HG02798 (cell line): ENCODE measurements at regions not wholly inside any gene's neighbourhood (a gene's known extent, or its start where the extent isn't known, plus 50 kb on each side); places are given as distances from the start of the nearest gene placed in this dataset.

Experiments
- ATAC-seq: cut with Tn5 transposase; IDR thresholded peaks from one replicate; pipeline ENCODE4 v1.9.1; 2021; ENCODE audit warnings: mild to moderate bottlenecking; ENCODE audit not compliant: unreplicated experiment, poor library complexity

DNA sequence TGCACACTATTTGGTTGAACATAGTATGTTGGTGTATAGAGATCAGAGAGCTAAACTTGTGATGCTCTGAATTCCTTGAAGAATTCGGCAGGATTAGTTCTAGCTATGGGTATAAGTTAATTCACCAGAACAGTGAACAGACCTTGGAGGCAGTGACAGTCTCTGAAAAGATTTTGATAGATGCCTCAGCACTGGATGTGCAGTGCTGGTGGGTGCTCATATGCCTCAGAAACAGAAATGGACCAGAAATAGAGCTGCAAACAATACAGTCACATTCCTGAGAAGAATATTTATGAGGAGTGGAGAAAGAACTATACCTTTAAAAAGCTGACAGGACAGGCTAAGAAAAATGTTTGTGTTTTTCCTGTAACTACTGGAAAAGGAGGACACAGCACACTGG, 747.7 kb downstream of the KCTD16 start:
- no peak for ATAC-seq

DNA sequence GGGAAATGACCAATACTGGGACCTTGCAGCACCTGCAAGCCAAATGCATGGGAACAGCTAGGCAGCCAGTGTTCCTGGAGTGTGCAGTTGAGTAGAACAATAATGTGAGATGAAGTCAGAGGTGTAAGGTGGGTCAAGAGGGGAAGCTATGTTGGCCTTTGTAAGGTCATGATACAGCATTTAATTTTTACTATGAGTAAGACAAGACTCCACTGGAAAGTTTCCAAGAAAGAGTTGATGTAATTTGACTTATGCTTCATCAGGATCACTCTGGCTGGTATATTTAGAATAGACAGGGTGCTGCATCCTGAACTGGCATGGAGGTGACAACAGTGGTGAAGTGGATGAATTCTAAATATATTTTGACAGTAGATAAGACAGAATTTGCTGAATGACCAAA, 744.8 kb downstream of the KCTD16 start:
- ATAC-seq = no peak

DNA sequence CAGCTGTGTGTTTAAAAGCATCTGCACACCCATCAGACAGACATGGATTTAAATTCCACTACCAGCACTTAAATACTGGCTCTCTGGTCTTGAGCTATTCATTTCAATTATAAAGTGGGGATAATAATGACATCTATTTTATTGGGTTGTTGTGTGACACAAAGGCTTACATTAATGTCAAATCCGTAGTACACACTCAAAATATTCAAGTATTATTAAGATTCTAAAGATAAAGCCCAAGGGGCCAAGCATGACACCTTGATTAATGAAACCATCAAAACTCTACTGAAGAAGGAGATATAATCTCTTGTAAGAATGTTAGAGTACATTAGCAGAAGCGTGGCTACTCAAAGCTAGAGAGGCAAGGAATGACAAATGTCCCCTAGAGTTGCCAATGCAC, 743.0 kb downstream of the KCTD16 start:
- no peak for ATAC-seq

- ATAC-seq = no peak
Measured at GRCh38 chr5:144896473-144896872, 725.8 kb downstream of the KCTD16 start.

GRCh38 chr5:144886668-144887067, 716.0 kb downstream of the KCTD16 start:
- no peak for ATAC-seq

GRCh38 chr5:144882739-144883283, 712.1 kb downstream of the KCTD16 start:
- no peak for ATAC-seq

- ATAC-seq = no peak
Measured at GRCh38 chr5:144880513-144880912, 709.8 kb downstream of the KCTD16 start.

- no peak for ATAC-seq
Measured at GRCh38 chr5:144876990-144877389, 706.3 kb downstream of the KCTD16 start.

DNA sequence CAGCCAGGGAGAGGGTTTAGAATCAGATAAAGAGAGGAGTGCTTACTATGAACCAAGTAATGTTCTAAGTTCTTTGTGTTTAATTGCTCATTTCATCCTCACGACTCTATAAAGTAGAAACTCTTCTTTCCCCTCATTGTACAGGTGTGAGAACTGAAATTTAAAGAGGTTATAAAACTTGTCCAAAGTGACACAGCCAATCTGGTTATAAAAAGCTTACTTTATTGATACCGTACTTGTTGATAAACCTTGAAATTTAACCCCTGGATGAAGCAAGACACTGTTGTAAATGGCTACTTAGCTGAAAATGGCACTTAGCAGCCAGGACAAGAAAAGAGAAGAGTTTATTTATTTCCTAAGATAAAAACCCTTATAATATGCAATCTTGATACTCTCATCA, 702.4 kb downstream of the KCTD16 start:
- ATAC-seq = no peak

- no peak for ATAC-seq
Measured at GRCh38 chr5:144864118-144864517, 693.4 kb downstream of the KCTD16 start.

GRCh38 chr5:144857454-144857853, 686.8 kb downstream of the KCTD16 start:
- ATAC-seq = no peak

DNA sequence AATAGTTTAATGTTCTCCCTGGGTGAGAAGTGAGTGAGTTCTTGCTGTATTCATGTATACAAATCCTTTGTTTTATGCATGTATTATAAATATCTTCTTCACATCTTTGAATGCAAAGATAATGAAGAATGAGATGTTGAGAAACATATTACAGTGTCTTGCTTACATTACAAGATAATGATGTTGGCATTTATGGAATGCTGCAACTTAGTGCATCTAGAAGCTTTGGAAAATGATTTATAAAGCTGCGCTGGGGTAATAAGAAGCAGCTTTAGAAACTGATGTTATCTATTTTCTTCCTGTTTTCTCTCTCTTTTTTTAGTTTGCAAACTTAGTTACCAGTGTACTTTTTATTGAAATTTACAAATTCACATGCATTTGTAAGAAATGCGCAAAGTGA, 673.4 kb downstream of the KCTD16 start:
- no peak for ATAC-seq

DNA sequence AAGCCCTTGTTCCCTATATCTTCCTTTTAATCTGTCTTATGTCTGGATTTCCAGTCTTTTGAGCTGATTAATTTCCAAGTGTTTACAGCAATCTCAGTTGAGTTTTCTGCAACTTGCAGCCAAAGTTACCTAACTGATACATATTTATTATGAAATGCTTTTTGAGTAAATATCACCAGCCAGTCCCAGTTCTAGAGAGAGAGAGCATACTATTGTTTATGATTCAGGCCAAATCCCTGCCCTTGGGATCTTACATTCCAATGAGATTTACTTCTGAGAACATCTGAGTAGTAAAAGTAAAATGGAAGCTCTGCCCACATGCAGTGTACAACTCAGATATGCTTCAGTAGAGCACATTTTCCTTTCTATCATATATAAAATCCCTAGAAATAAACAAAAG, 661.7 kb downstream of the KCTD16 start:
- no peak for ATAC-seq

GRCh38 chr5:144831650-144832049, 661.0 kb downstream of the KCTD16 start:
- no peak for ATAC-seq

- ATAC-seq = no peak
Measured at GRCh38 chr5:144822503-144822902, 651.8 kb downstream of the KCTD16 start.

GRCh38 chr5:144820278-144820677, 649.6 kb downstream of the KCTD16 start:
- no peak for ATAC-seq

DNA sequence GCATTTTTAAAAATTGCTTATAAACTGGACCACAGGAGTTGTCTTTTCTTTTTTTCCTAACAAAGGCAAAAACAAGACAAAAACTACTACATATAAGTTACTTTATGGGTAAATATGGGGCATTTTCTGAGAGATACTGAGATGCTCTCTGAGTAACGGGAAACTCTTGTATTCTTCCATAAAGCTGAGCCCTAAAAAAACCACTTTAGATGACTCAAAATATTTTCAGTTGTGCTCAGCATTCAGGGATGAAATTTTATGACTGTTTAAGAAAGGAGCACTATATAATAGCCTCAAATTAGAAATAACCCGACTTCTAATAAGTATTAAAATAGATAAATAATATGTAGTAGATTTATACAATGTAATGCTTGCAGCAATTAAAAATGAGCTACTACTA, 644.5 kb downstream of the KCTD16 start:
- ATAC-seq = no peak

DNA sequence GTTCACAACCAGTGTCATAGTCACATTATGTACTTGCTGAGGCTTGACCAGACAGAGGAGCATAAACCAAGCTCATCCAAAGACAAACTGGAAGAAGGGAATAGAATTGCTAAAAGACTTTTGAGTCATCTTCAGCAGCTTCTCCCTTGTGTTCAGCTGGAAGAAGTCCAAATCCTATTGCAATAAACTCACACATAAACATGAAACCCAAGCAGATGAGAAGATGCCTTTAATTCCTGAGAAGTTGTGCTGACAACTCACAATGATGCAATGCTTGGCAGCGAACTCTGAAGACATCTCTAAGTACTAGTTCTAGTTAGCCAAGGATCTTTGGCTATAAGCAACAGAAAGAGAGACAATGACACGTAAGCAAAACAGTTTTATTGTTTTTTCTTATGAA, 642.1 kb downstream of the KCTD16 start:
- ATAC-seq = no peak

GRCh38 chr5:144800169-144800568, 629.5 kb downstream of the KCTD16 start:
- no peak for ATAC-seq

DNA sequence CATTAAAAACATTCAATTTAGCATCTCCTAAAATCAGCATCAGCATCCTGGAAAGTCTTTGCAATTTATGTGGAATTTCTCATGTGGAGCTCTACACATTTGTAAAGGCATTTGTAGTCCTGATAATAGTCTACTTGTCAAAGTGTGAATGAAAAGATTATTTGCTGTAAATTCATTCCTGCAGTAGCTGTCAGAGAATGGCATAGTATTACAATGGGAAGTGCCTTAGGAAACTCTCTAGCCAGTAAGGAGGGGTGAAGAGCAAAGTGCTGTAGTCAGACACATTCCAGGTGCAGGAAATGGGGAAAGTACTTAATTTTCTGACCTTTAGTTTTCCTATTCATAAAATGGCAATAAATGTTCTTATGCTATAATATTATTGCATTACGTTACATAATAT, 627.9 kb downstream of the KCTD16 start:
- ATAC-seq = no peak

DNA sequence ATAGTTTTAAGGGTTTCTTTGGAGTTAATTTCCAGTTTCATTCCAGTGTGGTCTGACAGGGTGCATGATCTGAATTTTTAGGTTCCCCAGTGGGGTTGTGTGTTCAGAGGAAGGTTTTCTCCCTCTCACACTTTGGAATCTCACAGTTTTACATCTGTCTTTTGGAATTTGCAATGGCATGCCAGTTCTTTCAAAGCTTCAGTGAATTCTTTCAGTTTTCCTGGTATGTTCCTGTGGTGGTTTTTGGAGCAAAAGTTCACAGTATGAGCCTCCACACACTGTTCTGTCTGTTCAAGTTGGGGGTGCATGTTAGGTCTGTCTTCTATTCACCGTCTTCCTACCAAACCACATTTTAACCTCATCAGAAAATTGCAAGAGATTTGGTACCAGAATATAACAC, 624.2 kb downstream of the KCTD16 start:
- no peak for ATAC-seq

- no peak for ATAC-seq
Measured at GRCh38 chr5:144788556-144788955, 617.9 kb downstream of the KCTD16 start.

DNA sequence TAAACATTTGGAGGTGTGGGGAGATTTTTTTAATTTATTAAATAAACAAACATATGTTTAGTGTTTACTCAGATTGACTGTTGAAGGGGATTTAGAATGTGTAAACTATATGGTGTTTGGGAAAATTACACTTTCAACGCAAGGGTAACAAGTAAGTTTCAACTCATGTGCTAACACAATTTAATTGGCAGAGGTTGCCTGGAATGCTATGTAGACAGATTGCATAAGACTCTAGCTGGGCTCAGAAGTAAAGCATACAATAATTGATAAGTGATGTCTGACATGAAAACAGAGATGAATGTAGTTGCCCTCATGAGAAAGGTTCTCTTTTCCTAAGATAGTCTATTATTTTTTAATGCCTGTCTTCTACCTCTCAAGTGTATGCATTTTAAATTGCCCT, 617.4 kb downstream of the KCTD16 start:
- ATAC-seq = no peak
